H1 (cell line): ENCODE measurements at regions not wholly inside any gene's neighbourhood (a gene's known extent, or its start where the extent isn't known, plus 50 kb on each side); places are given as distances from the start of the nearest gene placed in this dataset.

Experiments
- BACH1 ChIP-seq: IDR thresholded peaks from 2 replicates; pipeline ENCODE4 v1.6.1; 2012; ENCODE audit warnings: low read length, improper control_type of control experiment
- CHD1 ChIP-seq: IDR thresholded peaks from 2 replicates; pipeline ENCODE4 v1.6.1; 2012; ENCODE audit warnings: low read depth, low read length, improper control_type of control experiment
- NANOG ChIP-seq: IDR thresholded peaks from 2 replicates; pipeline ENCODE4 v1.6.1; 2011; ENCODE audit warnings: low read length, low read depth, mild to moderate bottlenecking, inconsistent platforms; ENCODE audit not compliant: insufficient read depth, poor library complexity, severe bottlenecking
- SIRT6 ChIP-seq: IDR thresholded peaks from one replicate; pipeline ENCODE4 v1.7.1; 2012; ENCODE audit warnings: low read length, inconsistent platforms
- SP1 ChIP-seq: IDR thresholded peaks from 2 replicates; pipeline ENCODE4 v1.6.1; 2011; ENCODE audit warnings: low read depth, low read length

GRCh38 chr12:77492536-77492935 is 338.2 kb upstream of the NAV3 start (continued):
- TF ChIP-seq NANOG = no peak
- no peak for TF ChIP-seq SP1
- TF ChIP-seq BACH1 = no peak
- TF ChIP-seq CHD1 = no peak
- TF ChIP-seq SIRT6 = no peak
